Thyroid gland (tissue), 4 donors: ENCODE measurements at regions not wholly inside any gene's neighbourhood (a gene's known extent, or its start where the extent isn't known, plus 50 kb on each side); places are given as distances from the start of the nearest gene placed in this dataset.

Experiments used
- POLR2A ChIP-seq, 2 donors: fragments of 450-650 bp; IDR thresholded peaks; one replicate each; pipeline ENCODE4 v1.6.1; 2017; ENCODE audit warnings: antibody characterized with exemption in 2 of 2, mild to moderate bottlenecking in 2 of 2, moderate library complexity in 1 of 2
- TF ChIP-seq, protein P1 (sequence below), 6 experiments: fragments of 200-600 bp in 3 of 6; fragments of 450-650 bp in 3 of 6; sonication (generic) in 3 of 6; IDR thresholded peaks; one replicate each; pipeline ENCODE4 v1.5.1; 2016 to 2019; ENCODE audit warnings: antibody characterized with exemption in 6 of 6, mild to moderate bottlenecking in 2 of 6, inconsistent platforms in 1 of 6, moderate library complexity in 1 of 6

GRCh38 chr5:112483704-112484103, 64.6 kb upstream of the EPB41L4A start:
- TF ChIP-seq, protein P1, sequence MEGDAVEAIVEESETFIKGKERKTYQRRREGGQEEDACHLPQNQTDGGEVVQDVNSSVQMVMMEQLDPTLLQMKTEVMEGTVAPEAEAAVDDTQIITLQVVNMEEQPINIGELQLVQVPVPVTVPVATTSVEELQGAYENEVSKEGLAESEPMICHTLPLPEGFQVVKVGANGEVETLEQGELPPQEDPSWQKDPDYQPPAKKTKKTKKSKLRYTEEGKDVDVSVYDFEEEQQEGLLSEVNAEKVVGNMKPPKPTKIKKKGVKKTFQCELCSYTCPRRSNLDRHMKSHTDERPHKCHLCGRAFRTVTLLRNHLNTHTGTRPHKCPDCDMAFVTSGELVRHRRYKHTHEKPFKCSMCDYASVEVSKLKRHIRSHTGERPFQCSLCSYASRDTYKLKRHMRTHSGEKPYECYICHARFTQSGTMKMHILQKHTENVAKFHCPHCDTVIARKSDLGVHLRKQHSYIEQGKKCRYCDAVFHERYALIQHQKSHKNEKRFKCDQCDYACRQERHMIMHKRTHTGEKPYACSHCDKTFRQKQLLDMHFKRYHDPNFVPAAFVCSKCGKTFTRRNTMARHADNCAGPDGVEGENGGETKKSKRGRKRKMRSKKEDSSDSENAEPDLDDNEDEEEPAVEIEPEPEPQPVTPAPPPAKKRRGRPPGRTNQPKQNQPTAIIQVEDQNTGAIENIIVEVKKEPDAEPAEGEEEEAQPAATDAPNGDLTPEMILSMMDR (IDR thresholded peaks at IDR 0.05): no peak
- TF ChIP-seq POLR2A (IDR thresholded peaks at IDR 0.05): no peak
